ENCODE measurements at regions not wholly inside any gene's neighbourhood (a gene's known extent, or its start where the extent isn't known, plus 50 kb on each side); places are given as distances from the start of the nearest gene placed in this dataset.

- DNase-seq: no peak
- Histone ChIP-seq H3K4me2 (ENCODE audit: low read depth, low read length, poor library complexity, severe bottlenecking) (no peak overlapping the region), H4K20me1 (ENCODE audit: insufficient read depth, low read depth, low read length) (no peaks in the 10 kb centered on the region), H2AFZ (ENCODE audit: low read length) (no peak overlapping the region), H3K27ac (ENCODE audit: low read length) (no peak overlapping the region), H3K79me2 (ENCODE audit: low read length) (no peaks in the 10 kb centered on the region), H3K4me1 (ENCODE audit: low read length) (no peaks in the 10 kb centered on the region), H3K9ac (ENCODE audit: low read length) (no peak overlapping the region), H3K9me3 (ENCODE audit: low read length) (no peaks in the 10 kb centered on the region), H3K27me3 (ENCODE audit: low read length) (no peaks in the 10 kb centered on the region), H3K9me2 (replicated peaks; ENCODE audit: insufficient read depth, low read length) (no peaks in the 10 kb centered on the region), H3K4me3 (ENCODE audit: low read length) (no peak overlapping the region), H3K36me3 (ENCODE audit: insufficient read depth, low read length) (no peaks in the 10 kb centered on the region)
Measured at GRCh38 chr18:41761333-41762018, 193.6 kb upstream of the PIK3C3 start.

DNA sequence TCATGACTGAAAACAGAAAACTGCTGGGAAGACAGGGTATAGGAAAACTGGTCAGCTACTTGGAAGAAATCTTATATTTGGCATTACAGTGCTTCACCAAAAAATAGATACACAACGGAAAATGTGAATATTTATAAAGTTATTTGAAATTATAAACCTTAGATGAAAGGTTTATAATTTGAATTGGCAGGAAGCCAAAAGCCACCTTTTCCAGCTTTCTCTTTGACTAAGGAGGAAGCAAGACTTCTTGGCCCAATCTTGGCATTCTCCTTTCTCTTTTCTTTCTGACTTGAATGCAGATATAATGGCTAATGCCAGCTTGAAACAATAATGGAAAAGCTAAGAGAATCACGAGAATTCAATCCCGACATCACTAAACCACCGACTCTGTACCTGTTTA is 196.5 kb upstream of the PIK3C3 start:
- no peak overlapping the region for H3K4me2 ChIP-seq (ENCODE audit: low read depth, low read length, poor library complexity, severe bottlenecking)
- no peaks in the 10 kb centered on the region for H3K36me3 ChIP-seq (ENCODE audit: insufficient read depth, low read length)
- no peak for DNase-seq
- H3K79me2 ChIP-seq (ENCODE audit: low read length): no peaks in the 10 kb centered on the region
- no peak overlapping the region for H3K27ac ChIP-seq (ENCODE audit: low read length)
- no peak overlapping the region for H3K4me3 ChIP-seq (ENCODE audit: low read length)
- no peaks in the 10 kb centered on the region for H3K4me1 ChIP-seq (ENCODE audit: low read length)
- no peaks in the 10 kb centered on the region for H3K27me3 ChIP-seq (ENCODE audit: low read length)
- H3K9ac ChIP-seq (ENCODE audit: low read length): no peak overlapping the region
- H3K9me2 ChIP-seq (replicated peaks; ENCODE audit: insufficient read depth, low read length): no peaks in the 10 kb centered on the region
- H2AFZ ChIP-seq (ENCODE audit: low read length): no peak overlapping the region
- no peaks in the 10 kb centered on the region for H3K9me3 ChIP-seq (ENCODE audit: low read length)
- H4K20me1 ChIP-seq (ENCODE audit: insufficient read depth, low read depth, low read length): no peaks in the 10 kb centered on the region

GRCh38 chr18:41756141-41756540 is 198.9 kb upstream of the PIK3C3 start:
- no peak overlapping the region for H3K9ac ChIP-seq (ENCODE audit: low read length)

DNA sequence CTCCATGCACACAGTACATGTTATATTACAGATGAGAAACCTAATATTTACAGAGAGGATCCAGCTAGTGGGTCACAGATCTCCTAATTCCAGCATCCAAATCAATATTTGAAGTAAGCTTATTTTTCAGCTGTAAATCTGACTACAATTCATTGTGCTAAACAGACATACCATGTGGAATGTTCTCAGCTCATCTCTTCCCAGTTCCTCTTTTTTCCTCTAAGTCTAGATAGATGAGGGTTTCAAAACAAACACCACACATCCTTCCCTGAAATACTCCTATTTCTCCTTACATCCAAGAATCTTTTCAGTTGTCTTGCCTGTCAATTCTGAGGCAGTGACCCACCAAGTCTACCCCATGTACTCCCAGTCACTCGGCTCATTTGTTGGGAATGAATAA is 200.7 kb upstream of the PIK3C3 start:
- Histone ChIP-seq H3K9ac (ENCODE audit: low read length) (no peak overlapping the region), H2AFZ (ENCODE audit: low read length) (no peak overlapping the region), H3K4me2 (ENCODE audit: low read depth, low read length, poor library complexity, severe bottlenecking) (no peak overlapping the region), H3K9me3 (ENCODE audit: low read length) (no peaks in the 10 kb centered on the region), H3K4me1 (ENCODE audit: low read length) (no peaks in the 10 kb centered on the region), H3K27ac (ENCODE audit: low read length) (no peak overlapping the region), H3K4me3 (ENCODE audit: low read length) (no peak overlapping the region), H3K9me2 (replicated peaks; ENCODE audit: insufficient read depth, low read length) (no peaks in the 10 kb centered on the region), H4K20me1 (ENCODE audit: insufficient read depth, low read depth, low read length) (no peaks in the 10 kb centered on the region), H3K27me3 (ENCODE audit: low read length) (no peaks in the 10 kb centered on the region), H3K79me2 (ENCODE audit: low read length) (no peaks in the 10 kb centered on the region), H3K36me3 (ENCODE audit: insufficient read depth, low read length) (no peaks in the 10 kb centered on the region)
- no peak for DNase-seq

More at GRCh38 chr18:41756141-41756540, 198.9 kb upstream of the PIK3C3 start:
- no peaks in the 10 kb centered on the region for H3K36me3 ChIP-seq (ENCODE audit: insufficient read depth, low read length)
- H3K4me2 ChIP-seq (ENCODE audit: low read depth, low read length, poor library complexity, severe bottlenecking): no peak overlapping the region
- no peaks in the 10 kb centered on the region for H3K9me2 ChIP-seq (replicated peaks; ENCODE audit: insufficient read depth, low read length)
- H4K20me1 ChIP-seq (ENCODE audit: insufficient read depth, low read depth, low read length): no peaks in the 10 kb centered on the region
- no peaks in the 10 kb centered on the region for H3K4me1 ChIP-seq (ENCODE audit: low read length)
- DNase-seq: no peak
- no peak overlapping the region for H2AFZ ChIP-seq (ENCODE audit: low read length)
- H3K79me2 ChIP-seq (ENCODE audit: low read length): no peaks in the 10 kb centered on the region
- H3K4me3 ChIP-seq (ENCODE audit: low read length): no peak overlapping the region
- no peak overlapping the region for H3K27ac ChIP-seq (ENCODE audit: low read length)
- H3K27me3 ChIP-seq (ENCODE audit: low read length): no peaks in the 10 kb centered on the region
- no peaks in the 10 kb centered on the region for H3K9me3 ChIP-seq (ENCODE audit: low read length)

DNA sequence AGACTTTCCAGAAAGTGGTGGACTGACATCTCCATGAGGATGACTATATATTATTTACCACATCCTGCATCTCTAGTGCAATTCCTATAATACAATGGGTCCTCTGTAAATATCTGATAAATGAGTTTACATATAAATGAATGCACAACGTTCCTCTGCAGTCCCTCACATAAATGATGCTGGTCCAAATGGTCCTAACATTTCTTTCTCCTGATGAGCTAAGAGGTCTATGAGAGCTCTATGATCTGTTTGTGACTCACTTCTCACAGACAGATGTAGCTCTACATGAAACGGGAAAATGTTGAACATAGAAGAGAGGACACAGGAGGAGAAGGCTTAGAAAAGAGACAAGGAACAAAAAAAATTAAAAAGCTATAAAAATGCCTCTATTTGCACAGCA is 201.2 kb upstream of the PIK3C3 start:
- no peak overlapping the region for H3K9ac ChIP-seq (ENCODE audit: low read length)
- no peaks in the 10 kb centered on the region for H4K20me1 ChIP-seq (ENCODE audit: insufficient read depth, low read depth, low read length)
- no peaks in the 10 kb centered on the region for H3K79me2 ChIP-seq (ENCODE audit: low read length)
- no peak overlapping the region for H3K27ac ChIP-seq (ENCODE audit: low read length)
- no peak for DNase-seq
- H3K36me3 ChIP-seq (ENCODE audit: insufficient read depth, low read length): no peaks in the 10 kb centered on the region
- H3K4me1 ChIP-seq (ENCODE audit: low read length): no peaks in the 10 kb centered on the region
- no peaks in the 10 kb centered on the region for H3K9me3 ChIP-seq (ENCODE audit: low read length)
- H2AFZ ChIP-seq (ENCODE audit: low read length): no peak overlapping the region
- H3K4me2 ChIP-seq (ENCODE audit: low read depth, low read length, poor library complexity, severe bottlenecking): no peak overlapping the region
- H3K27me3 ChIP-seq (ENCODE audit: low read length): no peaks in the 10 kb centered on the region
- H3K9me2 ChIP-seq (replicated peaks; ENCODE audit: insufficient read depth, low read length): no peaks in the 10 kb centered on the region
- no peak overlapping the region for H3K4me3 ChIP-seq (ENCODE audit: low read length)

DNA sequence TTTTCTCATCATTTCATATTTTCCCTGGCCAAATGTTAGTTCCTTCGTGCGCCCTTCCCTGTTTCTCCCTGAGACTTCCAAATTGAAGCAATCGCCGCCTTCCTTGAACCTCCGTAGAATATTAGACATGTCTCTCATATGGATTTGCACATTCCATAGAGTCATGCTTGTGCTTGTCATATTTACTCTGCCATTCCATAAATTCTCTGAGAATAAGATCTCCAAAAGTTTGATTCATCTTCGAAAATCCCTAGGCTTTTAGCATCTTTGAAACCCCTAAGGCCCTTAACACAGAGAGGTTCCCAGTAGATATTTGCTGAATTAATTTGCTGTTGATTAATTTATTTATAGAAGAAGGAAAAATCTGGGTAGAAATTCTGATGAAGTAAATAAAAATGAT is 202.2 kb upstream of the PIK3C3 start:
- Histone ChIP-seq H3K9ac (ENCODE audit: low read length) (no peak overlapping the region), H3K9me3 (ENCODE audit: low read length) (no peaks in the 10 kb centered on the region), H3K27ac (ENCODE audit: low read length) (no peak overlapping the region), H4K20me1 (ENCODE audit: insufficient read depth, low read depth, low read length) (no peaks in the 10 kb centered on the region), H3K36me3 (ENCODE audit: insufficient read depth, low read length) (no peaks in the 10 kb centered on the region), H3K79me2 (ENCODE audit: low read length) (no peaks in the 10 kb centered on the region), H2AFZ (ENCODE audit: low read length) (no peak overlapping the region), H3K4me1 (ENCODE audit: low read length) (no peaks in the 10 kb centered on the region), H3K4me3 (ENCODE audit: low read length) (no peak overlapping the region), H3K27me3 (ENCODE audit: low read length) (no peaks in the 10 kb centered on the region), H3K9me2 (replicated peaks; ENCODE audit: insufficient read depth, low read length) (no peaks in the 10 kb centered on the region), H3K4me2 (ENCODE audit: low read depth, low read length, poor library complexity, severe bottlenecking) (no peak overlapping the region)
- no peak for DNase-seq

GRCh38 chr18:41751652-41752051 is 203.4 kb upstream of the PIK3C3 start:
- no peaks in the 10 kb centered on the region for H4K20me1 ChIP-seq (ENCODE audit: insufficient read depth, low read depth, low read length)
- H3K4me1 ChIP-seq (ENCODE audit: low read length): no peaks in the 10 kb centered on the region
- H3K9me2 ChIP-seq (replicated peaks; ENCODE audit: insufficient read depth, low read length): no peaks in the 10 kb centered on the region
- no peak for DNase-seq
- no peak overlapping the region for H3K4me3 ChIP-seq (ENCODE audit: low read length)
- H3K27me3 ChIP-seq (ENCODE audit: low read length): no peaks in the 10 kb centered on the region
- H3K79me2 ChIP-seq (ENCODE audit: low read length): no peaks in the 10 kb centered on the region
- H3K27ac ChIP-seq (ENCODE audit: low read length): no peak overlapping the region
- H3K9ac ChIP-seq (ENCODE audit: low read length): no peak overlapping the region
- H3K4me2 ChIP-seq (ENCODE audit: low read depth, low read length, poor library complexity, severe bottlenecking): no peak overlapping the region
- no peak overlapping the region for H2AFZ ChIP-seq (ENCODE audit: low read length)
- H3K36me3 ChIP-seq (ENCODE audit: insufficient read depth, low read length): no peaks in the 10 kb centered on the region
- no peaks in the 10 kb centered on the region for H3K9me3 ChIP-seq (ENCODE audit: low read length)

GRCh38 chr18:41751161-41751560 is 203.9 kb upstream of the PIK3C3 start:
- Histone ChIP-seq H3K4me3 (ENCODE audit: low read length) (no peak overlapping the region), H3K9me2 (replicated peaks; ENCODE audit: insufficient read depth, low read length) (no peaks in the 10 kb centered on the region), H3K9ac (ENCODE audit: low read length) (no peak overlapping the region), H3K79me2 (ENCODE audit: low read length) (no peaks in the 10 kb centered on the region), H3K9me3 (ENCODE audit: low read length) (no peaks in the 10 kb centered on the region), H3K27me3 (ENCODE audit: low read length) (no peaks in the 10 kb centered on the region), H3K27ac (ENCODE audit: low read length) (no peak overlapping the region), H4K20me1 (ENCODE audit: insufficient read depth, low read depth, low read length) (no peaks in the 10 kb centered on the region), H3K4me1 (ENCODE audit: low read length) (no peaks in the 10 kb centered on the region), H3K36me3 (ENCODE audit: insufficient read depth, low read length) (no peaks in the 10 kb centered on the region), H2AFZ (ENCODE audit: low read length) (no peak overlapping the region), H3K4me2 (ENCODE audit: low read depth, low read length, poor library complexity, severe bottlenecking) (no peak overlapping the region)
- DNase-seq: no peak

Measured in Karpas-422 (cell line).